ENCODE measurements at regions not wholly inside any gene's neighbourhood (a gene's known extent, or its start where the extent isn't known, plus 50 kb on each side); places are given as distances from the start of the nearest gene placed in this dataset.
A peak's percentile ranks its signal among the peaks of the same experiment; 100 is the strongest.
"Not testable (repeated sequence)": the region's sequence is repeated elsewhere in the genome, so short reads cannot be mapped to it uniquely, and the experiment has no call there.

DNA sequence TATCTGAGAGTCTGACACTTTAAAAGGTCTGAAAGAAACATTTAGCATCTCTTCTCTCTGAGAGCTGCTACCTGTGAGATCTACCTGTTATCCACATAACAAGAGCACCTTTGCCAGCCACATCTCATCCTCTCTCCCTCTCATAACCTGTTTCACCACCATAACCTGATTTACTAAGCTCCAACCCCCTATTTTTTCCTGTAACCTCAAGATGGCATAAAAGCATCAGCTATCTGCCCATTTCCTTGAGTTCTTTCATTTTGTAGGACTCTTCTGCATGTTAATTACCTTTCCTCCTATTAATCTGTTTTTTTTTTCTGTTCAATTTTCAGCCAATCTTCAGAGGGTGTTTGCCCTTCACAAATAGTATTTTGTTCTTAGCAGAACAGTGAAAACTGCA lies 136.5 kb upstream of the KCNK1 start:
- no peak for DNase-seq

- no peak for DNase-seq
Measured at GRCh38 chr1:233478611-233479010, 135.3 kb upstream of the KCNK1 start.

- DNase-seq = no peak
Measured at GRCh38 chr1:233479110-233479890, 134.6 kb upstream of the KCNK1 start.

GRCh38 chr1:233480198-233480597 lies 133.7 kb upstream of the KCNK1 start:
- DNase-seq = no peak

DNA sequence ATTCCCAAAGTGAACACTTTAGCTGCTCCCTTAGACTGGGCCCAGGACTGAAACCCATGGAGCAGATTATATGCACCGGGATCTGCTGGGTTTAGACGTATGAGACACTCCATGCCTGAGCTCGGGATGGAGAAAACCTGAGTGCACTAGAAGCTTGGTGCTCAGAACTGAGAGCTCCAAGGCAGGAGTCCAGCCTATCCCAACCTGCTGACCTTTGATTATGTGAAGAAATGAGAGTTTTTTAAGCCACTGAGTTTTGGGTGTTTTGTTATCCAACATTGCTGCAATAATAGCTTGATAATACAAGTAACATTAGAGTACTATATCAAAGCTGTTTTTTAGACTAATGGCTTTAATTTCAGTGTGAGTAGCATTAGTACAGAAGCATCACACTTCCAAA lies 131.5 kb upstream of the KCNK1 start:
- DNase-seq = no peak

DNA sequence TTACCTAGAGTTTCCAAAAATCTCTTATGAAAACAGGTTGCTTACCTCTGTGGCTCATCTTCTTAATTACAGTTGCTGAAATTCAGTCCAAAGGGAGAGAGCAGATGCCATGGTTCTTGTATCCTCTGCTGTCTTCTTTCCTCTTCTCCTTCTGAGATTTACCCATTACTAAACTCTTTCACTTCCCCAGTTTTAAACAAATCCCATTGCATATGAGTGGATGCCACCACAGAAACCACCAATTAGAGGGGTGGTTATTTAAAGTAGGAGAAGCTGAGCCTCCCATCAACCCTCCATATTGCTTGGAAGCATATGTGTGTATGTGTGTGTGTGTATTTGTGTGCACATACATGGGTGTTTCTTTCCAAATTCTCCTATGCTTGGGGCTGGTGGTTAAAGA lies 128.5 kb upstream of the KCNK1 start:
- no peak for DNase-seq

- no peak for DNase-seq
Measured at GRCh38 chr1:233485809-233486398, 128.0 kb upstream of the KCNK1 start.

DNA sequence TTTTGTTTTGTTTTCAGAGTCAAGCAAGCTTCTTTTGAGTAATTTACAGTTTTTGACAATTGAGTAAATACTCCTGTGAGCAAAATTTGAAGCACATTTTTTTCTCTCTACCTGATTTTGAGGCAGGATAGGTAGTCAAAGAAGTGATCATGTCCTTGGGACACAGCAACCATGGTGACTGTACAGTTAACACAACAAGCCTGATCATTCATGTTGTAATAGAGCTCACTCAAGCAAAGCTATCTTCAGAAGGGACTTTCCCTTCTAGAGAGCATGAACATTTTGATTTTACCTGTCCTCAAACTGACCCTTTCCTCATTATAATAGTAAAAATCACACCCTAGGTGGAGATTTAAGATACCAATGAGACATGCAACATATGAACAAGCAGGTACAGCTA lies 126.5 kb upstream of the KCNK1 start:
- no peak for DNase-seq

DNA sequence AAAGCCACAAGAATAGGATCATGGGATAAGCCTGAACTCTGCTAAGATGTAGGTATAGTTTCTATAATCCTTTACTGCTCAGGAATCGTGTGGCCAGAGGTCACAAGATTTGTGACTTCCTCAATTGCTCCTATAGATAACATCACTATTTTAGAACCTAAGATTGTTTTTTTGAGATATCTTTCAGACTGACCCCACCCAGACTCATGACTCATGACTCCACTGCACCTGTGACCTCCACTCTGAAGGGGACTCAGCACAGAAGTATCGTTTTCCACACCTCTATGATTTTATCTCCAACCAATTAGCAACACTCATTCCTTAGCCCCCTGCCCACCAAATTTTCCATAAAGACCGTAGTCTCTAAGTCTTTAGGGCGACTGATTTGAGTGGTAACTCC lies 124.5 kb upstream of the KCNK1 start:
- DNase-seq = no peak

DNA sequence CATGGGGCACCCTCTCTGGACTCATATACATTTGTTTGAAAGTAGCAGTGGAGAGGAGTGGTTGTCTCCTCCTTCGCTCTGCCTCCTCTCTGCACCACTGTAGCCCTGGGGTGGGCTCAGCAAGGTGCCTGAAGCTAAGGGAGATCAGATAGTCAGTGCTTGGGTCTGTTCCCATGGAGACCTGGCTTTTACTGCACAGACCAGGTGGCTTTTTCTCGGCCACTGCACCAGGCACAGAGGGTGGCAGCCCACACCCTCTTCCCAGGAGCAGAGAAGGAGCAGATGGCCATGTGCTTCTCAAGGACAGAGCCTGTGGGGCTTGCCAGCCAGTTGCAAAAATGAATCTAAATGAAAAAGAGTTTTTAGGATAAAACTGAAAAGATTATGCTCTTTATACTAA lies 123.4 kb upstream of the KCNK1 start:
- no peak for DNase-seq

DNA sequence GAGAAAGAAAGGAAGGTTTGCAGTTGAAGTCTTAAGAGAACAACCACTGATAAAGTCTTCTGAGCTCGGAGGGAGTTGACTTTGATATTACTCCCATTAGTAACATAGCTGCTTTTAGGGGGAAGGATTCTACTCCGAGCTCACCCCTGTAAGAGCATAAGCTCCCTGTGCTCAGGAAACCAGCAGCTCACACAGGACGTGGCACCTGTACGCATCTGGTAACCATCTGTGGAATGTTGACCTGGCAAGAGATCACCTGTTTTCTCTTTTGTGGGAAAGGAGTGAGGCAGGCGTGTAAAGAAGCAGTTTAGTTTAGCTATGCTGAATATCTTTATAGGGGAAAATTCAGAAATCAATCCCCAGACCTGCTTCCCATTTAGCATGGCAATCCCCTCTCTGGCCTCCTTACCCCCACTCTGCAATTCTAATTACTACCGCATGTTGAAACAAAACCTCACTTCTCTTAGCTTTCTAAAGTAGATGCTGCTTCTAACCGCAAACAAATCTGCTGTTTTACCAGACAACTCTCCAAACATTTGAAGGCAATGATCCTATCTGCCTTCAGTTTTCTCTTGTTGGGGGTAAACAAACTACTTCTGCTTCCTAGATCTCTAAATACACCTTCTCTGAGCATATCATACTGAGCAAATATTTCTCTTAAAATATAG lies 121.8 kb upstream of the KCNK1 start:
- no peak for DNase-seq

GRCh38 chr1:233496993-233497392 lies 116.9 kb upstream of the KCNK1 start:
- DNase-seq = no peak

GRCh38 chr1:233497679-233498078 lies 116.2 kb upstream of the KCNK1 start:
- no peak for DNase-seq

- DNase-seq = no peak
Measured at GRCh38 chr1:233500106-233500505, 113.8 kb upstream of the KCNK1 start.

DNA sequence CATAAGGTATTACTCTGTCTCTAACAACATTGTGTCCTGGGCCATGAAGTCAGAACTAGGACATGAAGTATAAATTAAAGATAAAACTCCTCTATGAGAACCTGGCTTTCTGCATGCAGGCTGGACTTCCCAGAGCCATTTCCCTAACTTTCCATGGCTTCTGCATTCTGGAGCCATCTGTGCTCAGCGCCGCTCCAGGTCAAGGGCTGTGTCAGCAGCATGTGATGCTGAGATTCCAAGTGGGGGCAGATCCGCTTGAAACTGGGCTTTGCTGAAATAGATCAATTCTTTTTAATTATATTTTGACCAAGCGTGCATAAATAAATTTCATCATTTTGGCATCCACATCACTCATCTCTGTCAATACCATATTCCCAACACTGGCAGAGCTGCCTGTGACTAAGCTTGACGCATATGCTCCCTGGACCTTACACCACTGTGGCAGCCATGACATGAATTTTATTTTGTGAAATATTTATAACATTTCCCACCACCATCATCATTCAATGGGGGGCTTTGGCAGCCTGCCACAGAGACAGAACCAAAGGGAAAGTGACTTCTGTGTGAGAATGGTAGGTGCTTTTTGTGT lies 110.4 kb upstream of the KCNK1 start:
- DNase-seq = no peak

DNA sequence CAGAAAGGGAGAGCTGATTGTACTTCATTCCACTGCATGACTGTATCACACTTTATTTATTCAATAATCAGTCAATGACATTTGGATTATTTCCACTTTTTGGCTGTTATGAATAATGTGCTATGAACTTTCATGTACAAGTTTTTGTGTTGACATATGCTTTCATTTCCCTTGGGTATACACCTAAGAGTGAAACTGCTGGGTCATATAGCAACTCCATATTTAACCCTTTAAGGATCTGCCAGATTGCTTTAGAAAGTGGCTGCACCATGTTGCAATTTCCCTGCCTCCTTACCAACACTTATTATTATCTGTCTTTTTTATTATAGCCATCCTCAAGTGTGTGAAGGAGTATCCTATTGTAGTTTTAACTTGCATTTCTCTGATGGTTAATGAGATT lies 108.8 kb upstream of the KCNK1 start:
- no peak for DNase-seq

DNA sequence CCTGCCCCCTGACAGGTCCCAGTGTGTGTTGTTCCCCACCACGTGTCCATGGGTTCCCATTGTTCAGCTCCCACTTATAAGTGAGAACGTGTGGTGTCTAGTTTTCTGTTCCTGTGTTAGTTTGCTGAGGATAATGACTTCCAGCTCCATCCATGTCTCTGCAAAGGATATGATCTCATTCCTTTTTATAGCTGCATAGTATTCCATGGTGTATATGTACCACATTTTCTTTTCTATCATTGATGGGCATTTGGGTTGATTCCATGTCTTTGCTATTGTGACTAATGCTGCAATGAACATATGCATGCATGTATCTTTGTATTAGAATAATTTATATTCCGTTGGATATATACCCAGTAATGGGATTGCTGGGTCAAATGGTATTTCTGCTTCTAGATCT lies 108.0 kb upstream of the KCNK1 start:
- not testable (repeated sequence) for DNase-seq

DNA sequence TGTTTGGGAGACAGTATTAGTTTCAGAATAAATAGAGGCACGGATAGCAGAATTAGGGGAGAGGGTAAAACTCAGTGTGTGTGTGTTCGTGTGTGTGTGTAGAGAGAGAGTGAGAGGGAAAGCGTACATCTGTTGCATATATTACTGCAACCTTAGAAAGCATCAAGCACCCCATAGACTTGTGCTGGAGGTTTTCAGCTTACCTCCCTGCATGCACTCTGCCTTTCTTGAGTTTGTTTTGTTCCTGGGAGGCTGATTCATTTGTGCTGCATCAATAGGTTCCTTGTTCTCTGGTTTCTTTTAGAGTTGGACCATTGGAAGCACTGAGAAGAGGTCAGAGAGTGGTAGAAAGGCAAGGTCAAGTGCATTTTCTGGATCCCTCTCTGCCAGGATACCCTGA lies 104.4 kb upstream of the KCNK1 start:
- no peak for DNase-seq

DNA sequence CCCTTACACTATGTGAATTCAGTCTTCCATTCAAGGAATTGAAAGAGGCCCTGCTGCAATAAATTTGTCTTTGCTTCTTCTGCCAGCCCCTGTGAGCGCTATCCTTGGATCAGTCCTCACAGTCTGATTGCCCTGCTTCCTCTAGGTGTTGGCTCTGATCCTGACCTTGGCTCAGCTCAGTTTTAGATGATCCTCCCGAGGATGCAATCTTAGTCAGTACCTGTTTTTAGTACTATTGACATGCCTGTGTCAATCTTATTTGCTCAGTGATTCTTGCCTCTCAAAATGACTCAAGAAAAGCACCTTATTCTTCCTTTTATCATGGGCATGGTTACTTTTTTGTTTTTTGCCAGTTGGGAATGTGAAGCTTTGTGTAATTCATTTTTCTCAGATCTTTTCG lies 101.4 kb upstream of the KCNK1 start:
- DNase-seq = no peak

- no peak for DNase-seq
Measured at GRCh38 chr1:233513431-233513830, 100.5 kb upstream of the KCNK1 start.

- DNase-seq = no peak
Measured at GRCh38 chr1:233514946-233515391, 98.9 kb upstream of the KCNK1 start.

- DNase-seq = no peak
Measured at GRCh38 chr1:233516732-233517131, 97.2 kb upstream of the KCNK1 start.

DNA sequence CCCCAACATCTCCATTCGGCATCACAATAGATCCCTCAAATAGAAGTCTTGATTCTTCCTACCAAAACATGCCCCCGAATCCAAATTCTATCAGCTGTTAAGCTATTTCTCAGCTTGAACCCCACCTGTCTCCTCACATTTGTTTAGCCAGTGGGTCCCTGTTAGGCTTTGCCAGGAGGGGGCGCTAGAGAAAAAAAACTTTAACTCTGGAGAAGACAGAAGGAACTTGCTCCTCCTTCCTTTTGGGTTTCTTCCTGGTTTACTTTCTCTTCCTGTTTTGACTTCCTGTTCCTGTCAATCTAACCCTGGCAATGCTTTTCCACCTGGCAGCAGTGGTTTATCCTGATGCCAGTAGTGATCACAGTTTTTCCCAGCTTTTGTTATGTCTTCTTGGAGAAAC lies 95.6 kb upstream of the KCNK1 start:
- peak; percentile 2 for DNase-seq
